Bronchial epithelial cell (primary cell): ENCODE measurements at regions not wholly inside any gene's neighbourhood (a gene's known extent, or its start where the extent isn't known, plus 50 kb on each side); places are given as distances from the start of the nearest gene placed in this dataset.

Source experiments
- DNase-seq: peaks from one replicate; pipeline ENCODE4 v3.0.0-alpha.2; 2010; ENCODE audit warnings: low read depth
- FAIRE-seq: peaks from 2 replicates; lab custom pipeline; 2011; peaks lifted over from hg19 to GRCh38; lab: Jason Lieb, UNC
- H3K27me3 ChIP-seq: 2 replicates; pipeline ENCODE4 v1.5.1; 2011; ENCODE audit warnings: low read length; ENCODE audit not compliant: control insufficient read depth, insufficient read depth
- H3K36me3 ChIP-seq: 2 replicates; pipeline ENCODE4 v1.5.1; 2011; ENCODE audit warnings: low read length; ENCODE audit not compliant: control insufficient read depth, insufficient read depth
- H3K4me3 ChIP-seq: 2 replicates; pipeline ENCODE4 v1.5.1; 2011; ENCODE audit warnings: mild to moderate bottlenecking, low read depth, low read length, control low read depth
- TF ChIP-seq, protein P1 (sequence below): IDR thresholded peaks from 2 replicates; pipeline ENCODE4 v1.5.1; 2011; ENCODE audit warnings: mild to moderate bottlenecking, moderate library complexity, low read length, control low read depth, inconsistent platforms; ENCODE audit not compliant: insufficient read depth, severe bottlenecking

DNA sequence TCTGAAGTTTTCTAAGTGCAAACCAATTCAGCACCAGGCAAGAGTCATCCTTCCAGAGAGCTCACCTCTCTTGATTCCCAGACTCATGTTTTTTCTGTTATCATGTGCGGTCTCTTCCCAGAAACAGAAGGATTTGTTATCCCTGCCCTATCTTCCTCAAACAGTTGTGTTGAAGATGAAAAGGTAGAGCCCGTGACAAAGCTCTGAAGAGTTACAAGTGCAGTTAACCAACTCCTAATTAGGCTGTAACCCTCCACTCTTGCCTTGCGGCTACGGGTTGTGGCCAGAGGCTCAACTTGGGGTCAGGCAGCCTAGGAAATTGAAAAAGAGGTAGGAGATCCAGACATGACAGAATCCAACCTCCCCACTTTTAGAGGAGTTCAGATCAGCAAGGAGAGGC lies 76.2 kb upstream of the CADM1 start:
- DNase-seq (no peak), FAIRE-seq (no peak)
- no peak overlapping the region for H3K4me3 ChIP-seq
- TF ChIP-seq, protein P1, sequence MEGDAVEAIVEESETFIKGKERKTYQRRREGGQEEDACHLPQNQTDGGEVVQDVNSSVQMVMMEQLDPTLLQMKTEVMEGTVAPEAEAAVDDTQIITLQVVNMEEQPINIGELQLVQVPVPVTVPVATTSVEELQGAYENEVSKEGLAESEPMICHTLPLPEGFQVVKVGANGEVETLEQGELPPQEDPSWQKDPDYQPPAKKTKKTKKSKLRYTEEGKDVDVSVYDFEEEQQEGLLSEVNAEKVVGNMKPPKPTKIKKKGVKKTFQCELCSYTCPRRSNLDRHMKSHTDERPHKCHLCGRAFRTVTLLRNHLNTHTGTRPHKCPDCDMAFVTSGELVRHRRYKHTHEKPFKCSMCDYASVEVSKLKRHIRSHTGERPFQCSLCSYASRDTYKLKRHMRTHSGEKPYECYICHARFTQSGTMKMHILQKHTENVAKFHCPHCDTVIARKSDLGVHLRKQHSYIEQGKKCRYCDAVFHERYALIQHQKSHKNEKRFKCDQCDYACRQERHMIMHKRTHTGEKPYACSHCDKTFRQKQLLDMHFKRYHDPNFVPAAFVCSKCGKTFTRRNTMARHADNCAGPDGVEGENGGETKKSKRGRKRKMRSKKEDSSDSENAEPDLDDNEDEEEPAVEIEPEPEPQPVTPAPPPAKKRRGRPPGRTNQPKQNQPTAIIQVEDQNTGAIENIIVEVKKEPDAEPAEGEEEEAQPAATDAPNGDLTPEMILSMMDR: no peak
- H3K27me3 ChIP-seq: no peaks in the 10 kb centered on the region
- no peaks in the 10 kb centered on the region for H3K36me3 ChIP-seq

DNA sequence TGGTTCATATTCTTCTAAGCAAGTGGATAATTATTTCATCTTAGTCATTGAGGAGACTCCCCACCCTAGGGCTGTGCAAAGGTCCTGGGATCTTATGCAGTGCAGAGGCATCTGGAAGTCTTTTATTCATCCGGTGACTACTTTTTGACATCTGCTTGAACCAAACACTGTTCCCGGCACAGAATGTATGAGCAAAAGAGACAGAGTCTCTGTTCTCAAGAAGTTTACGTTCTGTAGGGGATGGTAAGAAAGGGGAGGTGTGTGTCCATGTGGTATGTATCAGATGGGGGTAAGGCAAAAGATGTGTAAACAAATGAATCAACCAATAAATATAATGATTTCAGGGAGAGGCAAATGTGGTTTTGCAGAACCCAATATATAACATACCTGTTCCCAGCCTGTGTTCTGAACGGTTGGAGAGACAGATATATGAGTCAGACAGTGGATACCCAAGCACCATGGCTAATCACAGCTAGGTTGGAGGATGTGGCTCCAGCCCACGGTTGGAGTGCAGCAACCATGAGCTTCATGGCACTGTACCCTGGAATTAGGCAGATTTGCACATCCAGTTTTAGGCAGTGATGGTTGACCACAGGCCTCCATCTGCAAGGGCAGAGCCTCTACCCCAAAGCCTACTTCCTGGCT lies 75.1 kb upstream of the CADM1 start:
- H3K27me3 ChIP-seq: no peaks in the 10 kb centered on the region
- TF ChIP-seq, protein P1: no peak
- FAIRE-seq (no peak), DNase-seq (peak; percentile 31)
- no peaks in the 10 kb centered on the region for H3K36me3 ChIP-seq
- H3K4me3 ChIP-seq: no peak overlapping the region

DNA sequence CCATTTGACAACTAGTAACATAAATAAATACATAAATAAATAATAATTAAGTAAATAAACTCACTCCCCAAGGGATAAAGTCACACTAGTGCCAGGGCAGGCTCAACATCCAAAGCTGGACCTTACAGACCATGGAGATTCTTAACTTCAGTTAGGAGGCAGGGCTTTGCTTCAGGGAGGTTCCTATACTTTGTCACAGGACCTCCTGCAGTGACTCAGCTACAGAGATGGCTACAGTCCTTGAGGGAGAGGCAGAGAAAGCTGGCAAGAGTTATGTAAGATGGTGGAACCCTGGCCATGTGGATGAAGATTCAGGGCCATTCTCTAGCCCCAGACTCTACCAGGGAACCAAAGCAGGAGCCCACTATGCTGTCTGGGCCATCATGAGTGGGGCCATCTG lies 74.1 kb upstream of the CADM1 start:
- DNase-seq (no peak), FAIRE-seq (no peak)
- Histone ChIP-seq H3K36me3 (no peaks in the 10 kb centered on the region), H3K4me3 (no peak overlapping the region), H3K27me3 (no peaks in the 10 kb centered on the region)
- TF ChIP-seq, protein P1: no peak

DNA sequence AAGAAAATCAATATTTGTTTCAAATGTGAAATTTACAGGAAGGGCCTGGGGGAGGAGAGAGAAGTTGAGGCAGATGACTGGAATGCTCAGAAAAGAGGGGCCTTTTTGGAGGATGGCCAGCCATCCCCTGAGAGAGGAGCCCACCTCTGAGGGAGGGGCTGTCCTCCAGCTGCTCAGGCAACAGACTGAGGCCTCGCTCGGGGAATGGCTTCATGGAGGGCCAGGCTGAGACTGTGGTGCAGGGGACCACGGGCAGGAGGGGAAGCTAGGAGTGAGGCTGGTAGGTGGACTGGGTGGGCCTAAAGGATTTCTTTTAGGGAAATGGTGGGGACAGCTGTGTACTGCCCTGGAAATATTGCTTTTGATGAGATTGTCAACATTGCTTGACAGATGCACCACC lies 73.5 kb upstream of the CADM1 start:
- DNase-seq (no peak), FAIRE-seq (no peak)
- H3K27me3 ChIP-seq: no peaks in the 10 kb centered on the region
- no peak overlapping the region for H3K4me3 ChIP-seq
- H3K36me3 ChIP-seq: no peaks in the 10 kb centered on the region
- TF ChIP-seq, protein P1: no peak

DNA sequence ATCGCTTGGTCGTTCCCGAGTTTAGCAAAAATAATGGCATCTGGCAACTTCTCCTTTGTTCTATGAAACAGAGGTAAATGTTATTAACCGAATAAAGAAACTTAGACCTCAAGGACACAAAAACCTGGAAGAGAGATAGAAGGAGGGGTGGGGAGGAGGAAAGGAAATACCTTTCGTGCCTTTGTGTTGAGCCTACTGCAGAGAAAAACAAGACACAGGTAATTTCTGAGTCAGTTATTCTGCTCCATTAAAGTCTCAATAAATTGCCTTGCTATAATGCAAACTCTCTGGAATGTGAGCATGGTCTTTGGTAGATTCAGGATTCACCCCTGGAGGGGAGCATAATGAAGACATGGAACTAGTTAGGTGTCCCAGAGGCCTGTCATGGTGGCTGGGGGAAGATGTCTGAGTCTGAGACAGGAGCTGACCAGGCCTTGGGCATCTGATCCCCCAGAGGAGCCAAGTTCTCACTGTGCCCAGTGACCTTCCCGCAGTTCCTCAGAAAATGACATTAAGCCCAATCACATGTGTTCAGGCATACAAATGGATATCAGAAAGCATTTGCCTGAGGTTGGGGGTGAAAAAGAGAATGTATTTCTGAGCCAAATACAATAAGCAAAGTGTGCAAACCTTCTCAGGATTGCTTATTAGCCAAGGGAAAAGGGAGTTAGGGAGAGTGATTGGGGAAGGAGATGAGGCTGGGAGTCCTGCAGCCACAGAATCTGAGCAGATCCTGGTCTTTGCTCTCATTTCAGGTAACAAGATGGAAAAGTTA lies 72.6 kb upstream of the CADM1 start:
- TF ChIP-seq, protein P1: no peak
- H3K36me3 ChIP-seq: no peaks in the 10 kb centered on the region
- FAIRE-seq (no peak), DNase-seq (peak; percentile 30)
- H3K4me3 ChIP-seq: no peak overlapping the region
- H3K27me3 ChIP-seq: no peaks in the 10 kb centered on the region
